ENCODE measurements at regions not wholly inside any gene's neighbourhood (a gene's known extent, or its start where the extent isn't known, plus 50 kb on each side); places are given as distances from the start of the nearest gene placed in this dataset.
"Not testable (repeated sequence)": the region's sequence is repeated elsewhere in the genome, so short reads cannot be mapped to it uniquely, and the experiment has no call there.

GRCh38 chr7:128596336-128597128 is 75.6 kb upstream of the GARIN1A start:
- TF ChIP-seq, protein P1, sequence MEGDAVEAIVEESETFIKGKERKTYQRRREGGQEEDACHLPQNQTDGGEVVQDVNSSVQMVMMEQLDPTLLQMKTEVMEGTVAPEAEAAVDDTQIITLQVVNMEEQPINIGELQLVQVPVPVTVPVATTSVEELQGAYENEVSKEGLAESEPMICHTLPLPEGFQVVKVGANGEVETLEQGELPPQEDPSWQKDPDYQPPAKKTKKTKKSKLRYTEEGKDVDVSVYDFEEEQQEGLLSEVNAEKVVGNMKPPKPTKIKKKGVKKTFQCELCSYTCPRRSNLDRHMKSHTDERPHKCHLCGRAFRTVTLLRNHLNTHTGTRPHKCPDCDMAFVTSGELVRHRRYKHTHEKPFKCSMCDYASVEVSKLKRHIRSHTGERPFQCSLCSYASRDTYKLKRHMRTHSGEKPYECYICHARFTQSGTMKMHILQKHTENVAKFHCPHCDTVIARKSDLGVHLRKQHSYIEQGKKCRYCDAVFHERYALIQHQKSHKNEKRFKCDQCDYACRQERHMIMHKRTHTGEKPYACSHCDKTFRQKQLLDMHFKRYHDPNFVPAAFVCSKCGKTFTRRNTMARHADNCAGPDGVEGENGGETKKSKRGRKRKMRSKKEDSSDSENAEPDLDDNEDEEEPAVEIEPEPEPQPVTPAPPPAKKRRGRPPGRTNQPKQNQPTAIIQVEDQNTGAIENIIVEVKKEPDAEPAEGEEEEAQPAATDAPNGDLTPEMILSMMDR (conservative IDR thresholded peaks at IDR 0.05; ENCODE audit: low read length) = not testable (repeated sequence)
- TF ChIP-seq EZH2phosphoT487 (IDR thresholded peaks at IDR 0.05; ENCODE audit: borderline replicate concordance, low read depth, low read length) = not testable (repeated sequence)

Data from OCI-LY7 (cell line).